Bone marrow (tissue), 2 donors: ENCODE measurements at regions not wholly inside any gene's neighbourhood (a gene's known extent, or its start where the extent isn't known, plus 50 kb on each side); places are given as distances from the start of the nearest gene placed in this dataset.

ENCODE experiments used
- DNase-seq, 2 donors: peaks; one replicate each; lab custom pipeline; 2025; lab: John Stamatoyannopoulos, UW

DNA sequence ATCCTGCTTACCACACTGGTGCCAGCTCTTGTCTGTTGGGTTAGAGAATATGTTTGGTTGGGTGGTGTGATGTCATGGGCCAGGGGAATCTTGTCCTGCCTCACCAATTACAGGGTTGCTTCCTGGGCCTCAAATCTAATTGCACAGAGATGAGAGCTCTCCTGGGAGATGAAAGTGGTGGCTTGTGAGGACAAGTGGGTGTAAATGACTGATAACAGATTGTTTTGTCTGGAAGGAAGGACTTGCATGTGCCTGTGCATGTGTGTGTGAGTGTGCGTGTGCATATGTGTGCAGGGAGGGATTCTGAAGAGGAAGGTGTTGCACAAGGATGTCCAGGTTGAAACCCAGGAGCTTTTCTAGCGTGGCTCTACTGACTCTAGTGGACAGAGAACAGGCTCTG is 271.9 kb downstream of the LOXHD1 start:
- DNase-seq = no peak

DNA sequence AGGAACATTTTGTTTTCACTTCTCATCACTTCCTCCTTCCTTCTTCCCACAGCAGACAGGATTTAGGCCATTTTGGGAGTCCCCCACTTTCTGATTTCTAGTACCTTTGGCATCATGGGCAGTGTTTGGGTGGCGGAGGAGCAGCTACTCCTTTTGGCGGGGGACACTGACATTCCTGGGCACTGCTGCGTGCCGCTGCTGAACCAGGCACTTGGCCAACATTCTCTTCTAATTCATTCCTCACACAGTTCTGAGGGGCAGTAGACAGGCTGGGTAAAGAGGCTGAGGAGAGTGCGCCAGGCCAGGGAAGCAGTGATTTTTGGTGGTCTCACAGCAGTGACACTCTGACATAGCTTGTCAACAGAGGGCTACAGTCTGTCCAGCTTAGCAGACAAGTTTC is 270.2 kb downstream of the LOXHD1 start:
- DNase-seq = no peak

DNA sequence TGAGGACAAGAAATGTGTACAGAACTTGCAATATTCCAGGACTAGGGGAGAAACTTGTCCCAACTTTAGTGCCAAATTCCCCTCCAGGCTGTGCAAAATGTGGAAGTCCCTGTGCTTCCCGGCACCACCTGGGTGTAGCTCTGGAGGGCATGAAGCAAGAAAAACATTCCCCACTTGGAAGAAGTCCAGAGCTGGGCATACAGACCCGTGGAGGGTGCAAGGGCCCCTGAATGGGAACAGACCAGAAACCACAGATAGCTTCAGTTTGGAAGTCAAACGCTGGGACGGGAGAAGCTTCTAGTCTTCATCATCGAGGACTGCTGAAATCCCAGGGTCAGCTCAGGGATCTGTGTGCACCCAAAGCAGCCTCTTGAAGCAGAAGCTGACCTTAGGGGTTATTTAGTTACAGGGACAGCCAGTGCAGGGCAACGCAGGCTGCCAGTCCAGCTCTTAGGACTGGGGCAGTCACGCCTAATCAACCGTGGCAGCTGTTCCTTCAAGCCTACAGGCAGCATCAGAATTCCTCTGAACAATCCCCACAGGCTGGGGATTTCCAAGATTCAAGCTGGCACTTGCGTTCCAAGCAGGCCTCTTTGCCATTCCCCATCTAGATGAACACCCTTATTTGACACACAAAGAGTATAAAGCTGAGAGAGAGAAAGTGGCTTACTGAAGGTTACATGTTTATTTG is 269.4 kb downstream of the LOXHD1 start:
- no peak for DNase-seq

DNA sequence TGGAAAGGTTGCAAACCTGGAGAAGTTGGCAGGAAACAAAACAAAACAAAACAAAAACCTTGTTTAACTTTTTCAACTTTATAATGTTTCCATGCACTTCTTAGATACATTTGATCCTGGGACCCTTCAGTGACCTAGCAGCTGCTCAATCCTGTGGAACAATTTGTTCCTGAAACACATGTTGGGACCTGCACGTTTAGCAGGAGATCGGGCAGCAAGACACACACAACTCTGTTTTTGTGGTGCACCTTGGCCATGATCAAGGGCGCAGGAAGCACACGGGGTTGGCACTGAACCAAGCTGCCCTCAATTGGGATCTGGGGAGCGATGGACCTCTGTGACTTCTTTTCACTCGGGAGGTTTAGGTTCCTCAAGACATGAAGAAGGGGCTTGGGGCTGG is 268.7 kb downstream of the LOXHD1 start:
- DNase-seq = no peak

DNA sequence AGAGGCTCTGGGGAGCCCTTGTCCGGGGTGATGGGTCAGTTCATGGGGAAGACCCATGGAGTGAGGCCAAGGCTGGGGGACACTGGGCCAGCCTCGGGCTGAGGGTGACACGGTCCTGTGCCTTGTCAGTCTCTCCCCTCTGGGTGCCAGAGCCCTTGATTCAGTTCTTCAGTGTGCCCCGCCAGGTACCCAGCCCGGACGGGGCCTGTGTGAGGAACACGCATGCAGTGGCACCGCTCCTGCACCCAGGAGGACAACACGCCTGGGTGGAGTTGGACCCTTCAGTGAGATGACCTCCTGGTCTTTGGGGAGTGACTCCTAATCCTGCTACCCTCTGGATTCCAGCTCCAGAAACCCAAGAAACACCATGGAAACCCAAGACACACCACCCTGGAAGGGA is 264.4 kb downstream of the LOXHD1 start:
- DNase-seq = no peak

DNA sequence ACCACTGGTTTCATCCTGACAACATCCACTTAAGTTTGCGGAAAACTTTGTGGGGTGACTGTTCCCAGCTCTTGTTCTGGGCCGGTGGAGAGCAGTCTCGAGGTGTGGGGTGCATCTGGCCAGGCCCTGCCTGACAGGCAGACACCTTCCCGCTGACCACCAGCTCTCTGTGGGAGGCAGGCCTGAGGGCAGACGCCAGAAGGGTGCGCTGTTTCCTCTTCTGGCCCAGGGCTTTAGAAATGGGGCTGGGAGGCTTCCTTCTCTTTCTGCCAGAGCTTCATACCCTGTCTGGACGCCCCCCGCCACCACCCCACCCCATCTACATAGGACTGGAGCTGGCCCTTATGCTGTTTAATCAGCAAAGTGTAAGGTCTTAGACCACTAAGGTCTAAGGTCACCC is 263.8 kb downstream of the LOXHD1 start:
- DNase-seq = no peak

DNA sequence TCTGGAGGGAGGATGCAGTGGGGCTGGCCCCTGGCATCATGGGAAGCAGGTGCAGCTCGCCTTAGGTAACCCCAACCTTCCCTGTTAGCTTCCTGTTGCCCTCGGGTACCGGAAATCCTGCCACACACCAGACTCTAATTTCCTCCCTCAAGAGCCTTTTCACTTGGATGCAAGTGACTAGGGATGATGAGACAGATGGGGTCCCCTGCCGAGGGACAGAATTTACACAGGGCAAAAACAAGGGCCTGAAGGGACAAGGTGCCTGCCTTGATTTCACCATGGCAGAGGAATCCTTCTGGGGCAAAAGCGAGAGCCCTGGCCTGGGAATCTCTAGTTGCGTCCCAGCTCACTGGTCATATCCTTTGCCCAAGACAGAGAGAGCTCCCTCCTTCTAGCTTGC is 263.1 kb downstream of the LOXHD1 start:
- no peak for DNase-seq

DNA sequence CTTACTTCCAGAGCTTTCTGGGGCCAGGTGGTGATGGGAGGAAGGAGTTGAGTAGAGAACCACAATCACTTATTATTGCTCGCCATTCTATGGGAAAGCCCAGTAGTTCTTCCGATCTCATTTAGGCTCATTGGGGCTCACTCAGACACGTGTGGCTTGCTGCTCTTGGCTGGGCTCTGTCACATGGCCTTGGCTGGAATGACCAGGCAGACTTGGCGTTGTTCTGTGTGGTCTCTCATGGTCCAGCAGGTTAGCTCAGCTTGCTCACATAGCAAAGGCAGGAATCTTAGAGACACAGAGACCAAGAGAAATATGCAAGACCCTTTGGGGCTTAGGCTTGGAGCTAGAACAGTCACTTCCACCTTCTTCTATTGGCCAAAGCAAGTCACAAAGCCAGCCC is 261.2 kb downstream of the LOXHD1 start:
- no peak for DNase-seq

DNA sequence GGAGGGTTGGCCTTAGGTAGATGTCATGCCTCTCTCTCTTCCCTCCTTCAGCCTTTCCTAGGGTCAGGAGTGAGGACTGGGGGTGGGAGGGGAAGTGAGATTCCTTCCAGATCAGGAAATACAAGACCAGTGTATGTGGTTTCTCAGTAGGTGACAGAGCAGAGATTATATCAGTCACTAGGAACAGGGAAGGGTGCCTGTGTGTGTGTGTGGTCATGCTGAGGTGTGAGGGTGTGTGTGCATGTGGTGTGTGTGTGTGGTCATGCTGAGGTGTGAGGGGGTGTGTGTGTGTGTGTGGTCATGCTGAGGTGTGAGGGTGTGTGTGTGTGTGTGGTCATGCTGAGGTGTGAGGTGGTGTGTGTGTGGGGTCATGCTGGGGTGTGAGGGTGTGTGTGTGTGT is 259.8 kb downstream of the LOXHD1 start:
- DNase-seq = no peak

DNA sequence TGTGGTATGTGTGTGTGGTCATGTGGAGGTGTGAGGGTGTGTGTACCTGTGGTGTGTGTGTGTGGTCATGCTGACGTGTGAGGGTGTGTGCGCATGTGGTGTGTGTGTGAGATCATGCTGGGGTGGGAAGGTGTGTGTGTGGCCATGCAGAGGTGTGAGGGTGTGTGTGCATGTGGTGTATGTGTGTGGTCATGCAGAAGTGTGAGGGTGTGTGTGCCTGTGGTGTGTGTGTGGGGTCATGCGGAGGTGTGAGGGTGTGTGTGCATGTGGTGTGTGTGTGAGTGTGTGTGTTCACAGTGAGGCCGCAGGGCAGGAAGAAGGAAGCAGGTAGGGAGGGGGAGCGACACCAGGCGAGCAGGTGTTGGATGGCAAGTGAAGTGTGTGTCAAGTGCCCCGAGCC is 259.0 kb downstream of the LOXHD1 start:
- no peak for DNase-seq

DNA sequence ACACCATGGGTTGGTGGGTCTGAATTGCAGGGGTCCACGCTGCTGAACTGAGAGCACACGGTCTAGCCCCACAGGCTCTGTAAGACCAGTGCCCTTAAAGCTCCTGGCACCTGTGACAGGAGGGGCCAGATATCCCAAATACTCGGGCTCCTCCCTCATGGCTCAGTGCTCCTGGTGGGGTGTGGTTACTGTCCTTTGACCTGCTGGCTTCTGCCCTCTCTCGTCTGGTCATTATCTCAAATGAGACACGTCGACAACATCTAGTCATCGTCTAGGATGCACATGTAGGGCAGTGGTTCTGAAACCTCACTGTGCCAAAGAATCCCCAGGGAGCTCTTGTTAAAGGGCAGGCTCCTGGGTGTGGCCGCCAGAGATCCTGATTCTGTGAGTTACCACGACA is 258.4 kb downstream of the LOXHD1 start:
- DNase-seq = no peak

DNA sequence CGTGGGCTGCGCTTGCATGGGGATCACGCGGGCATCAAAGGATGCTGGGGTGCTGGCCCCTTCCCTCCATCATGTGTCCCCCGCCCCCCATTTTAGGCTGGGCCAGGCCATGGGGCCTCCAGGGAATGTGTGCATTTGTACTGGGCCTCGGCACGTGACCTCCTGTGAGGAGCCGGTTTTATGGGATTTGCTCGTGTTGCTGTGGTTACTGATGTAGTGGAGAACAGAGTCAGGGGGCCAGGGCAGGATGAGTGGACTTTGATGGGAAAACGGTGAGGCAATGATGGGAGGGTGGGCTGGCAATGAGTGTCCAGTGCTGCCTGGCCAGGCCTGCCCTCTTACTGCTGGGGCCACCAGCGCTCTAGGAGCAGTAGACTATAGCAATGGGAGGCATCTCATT is 257.7 kb downstream of the LOXHD1 start:
- DNase-seq = no peak

DNA sequence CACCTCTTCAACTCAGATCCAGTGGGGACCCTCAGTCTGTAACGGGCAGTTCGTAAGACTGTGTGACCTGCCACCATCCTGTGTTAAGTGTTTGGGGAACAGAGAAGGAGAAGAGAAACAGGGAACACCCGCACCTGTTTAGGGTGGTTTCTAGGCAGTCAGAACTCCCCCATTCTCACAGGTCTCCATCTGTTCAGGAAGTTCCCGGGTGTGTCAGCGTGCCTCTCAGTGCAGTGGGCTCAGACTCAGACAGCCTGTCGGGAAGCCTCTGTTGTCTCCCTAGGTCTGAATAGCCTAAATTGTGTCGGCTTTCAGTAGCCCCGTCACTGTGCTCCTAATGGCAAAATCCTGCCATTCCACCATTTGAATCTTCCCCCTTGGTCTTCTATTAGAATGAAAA is 256.6 kb downstream of the LOXHD1 start:
- no peak for DNase-seq

DNA sequence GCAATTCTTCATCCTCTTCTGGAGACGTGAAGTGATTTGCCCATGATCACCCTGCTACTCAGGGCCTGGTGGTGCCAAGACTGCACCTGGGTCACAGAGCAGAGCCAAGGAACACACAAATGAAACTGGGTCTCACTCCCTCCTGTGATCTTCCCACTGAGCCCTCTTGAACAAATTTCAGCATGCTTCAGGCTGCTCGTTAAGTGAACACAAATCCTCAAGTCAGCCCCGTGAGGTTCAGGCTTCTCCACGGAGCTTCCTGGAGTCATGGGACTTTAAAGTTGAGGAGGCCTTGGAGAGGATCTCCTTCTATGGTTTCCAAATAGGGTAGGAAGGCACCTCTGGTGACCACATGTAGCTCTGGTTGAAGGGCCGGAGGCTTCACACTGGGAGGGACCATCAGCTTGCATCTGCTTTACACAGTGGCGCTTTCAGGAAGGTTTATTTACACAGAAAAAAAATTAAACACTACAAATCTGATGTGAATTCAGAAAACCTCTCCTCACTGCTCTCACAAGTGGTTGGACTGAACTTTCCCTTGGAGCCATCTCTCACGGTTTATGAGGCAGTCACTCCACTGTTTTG is 255.4 kb downstream of the LOXHD1 start:
- DNase-seq = no peak

DNA sequence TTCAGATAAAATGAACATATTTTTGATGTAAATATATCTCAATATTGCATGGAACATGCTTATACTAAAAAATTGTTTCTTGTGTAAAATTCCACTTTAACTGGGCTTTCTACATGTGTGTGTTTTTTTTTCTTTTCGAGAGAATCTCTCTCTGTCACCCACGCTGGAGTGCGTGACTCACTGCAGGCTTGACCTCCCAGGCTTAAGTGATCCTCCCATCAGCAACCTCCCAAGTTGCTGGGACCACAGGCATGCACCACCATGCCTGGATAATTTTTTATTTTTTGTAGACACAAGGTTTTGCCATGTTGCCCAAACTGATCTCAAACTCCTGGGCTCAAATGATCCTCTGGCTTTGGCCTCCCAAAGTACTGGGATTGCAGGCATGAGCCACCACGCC is 254.6 kb downstream of the LOXHD1 start:
- DNase-seq = no peak

DNA sequence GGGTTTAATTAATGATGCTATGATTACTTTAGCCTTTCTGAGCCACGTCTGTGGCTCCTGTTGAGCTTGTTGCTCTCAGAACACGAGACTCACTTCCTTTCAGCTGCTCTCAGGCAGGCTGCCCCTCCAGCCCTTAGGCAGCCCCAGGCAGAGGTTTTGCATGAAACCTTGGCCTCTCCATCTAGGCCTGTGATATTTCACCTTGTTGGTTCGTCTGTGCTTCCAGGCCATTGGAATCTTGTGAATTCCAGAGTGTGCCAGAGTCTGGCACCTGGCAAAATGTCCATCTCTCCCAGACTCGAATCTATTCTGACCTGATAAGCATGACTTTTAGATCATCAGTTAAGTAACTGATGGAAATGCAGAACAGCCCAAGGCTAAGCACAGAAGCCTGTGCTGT is 254.1 kb downstream of the LOXHD1 start:
- DNase-seq = no peak

DNA sequence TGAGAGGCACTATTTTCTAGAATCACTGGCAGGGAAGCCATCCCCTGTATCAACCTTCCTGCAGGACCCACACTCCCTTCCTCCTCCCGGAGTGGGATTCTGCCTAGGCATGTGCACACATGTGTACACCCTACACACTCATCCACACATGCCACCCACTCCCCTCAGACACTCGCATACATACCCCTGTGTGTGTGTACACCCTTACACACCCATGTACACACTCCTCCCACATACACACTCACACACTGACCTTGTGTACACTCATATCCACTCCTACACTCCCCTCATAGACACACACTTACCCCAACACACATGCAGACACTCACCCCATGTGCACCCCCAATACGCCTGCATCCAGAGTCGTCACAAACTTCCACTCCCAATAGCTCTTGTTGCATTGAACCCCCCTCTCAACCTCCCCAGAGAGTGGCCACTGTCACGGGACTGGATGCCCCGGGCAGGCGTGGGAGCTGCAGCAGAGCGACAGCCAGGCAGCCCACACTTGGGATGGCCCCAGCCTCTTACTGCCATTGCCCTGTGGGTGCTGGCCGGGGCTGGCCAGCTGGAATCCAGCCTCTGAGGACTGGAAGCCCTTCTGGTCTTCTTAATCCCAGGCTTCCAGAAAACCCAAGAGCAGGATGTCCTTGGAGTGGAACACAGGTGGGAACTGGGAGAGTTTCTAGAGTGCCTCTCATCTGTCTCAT is 251.0 kb downstream of the LOXHD1 start:
- DNase-seq = no peak

DNA sequence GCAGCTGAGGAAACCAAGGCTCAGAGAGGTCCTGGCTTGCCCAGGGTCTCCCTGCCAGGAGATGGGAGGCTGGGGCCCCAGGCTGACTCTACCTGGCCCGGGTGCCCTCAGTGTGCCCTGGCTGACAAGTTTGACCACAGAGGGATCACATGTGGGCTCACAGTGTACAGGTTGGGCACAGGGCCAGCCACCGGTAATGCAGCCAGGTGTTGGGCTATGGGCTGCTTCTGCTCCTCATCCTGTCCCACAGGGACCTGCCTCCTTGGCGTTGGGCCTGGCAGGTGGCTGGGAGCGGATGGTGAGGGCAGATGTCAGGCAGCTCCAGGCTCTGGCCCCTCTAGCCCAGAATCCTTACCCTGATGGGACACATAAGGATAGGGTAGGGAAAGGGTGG is 250.5 kb downstream of the LOXHD1 start:
- no peak for DNase-seq

DNA sequence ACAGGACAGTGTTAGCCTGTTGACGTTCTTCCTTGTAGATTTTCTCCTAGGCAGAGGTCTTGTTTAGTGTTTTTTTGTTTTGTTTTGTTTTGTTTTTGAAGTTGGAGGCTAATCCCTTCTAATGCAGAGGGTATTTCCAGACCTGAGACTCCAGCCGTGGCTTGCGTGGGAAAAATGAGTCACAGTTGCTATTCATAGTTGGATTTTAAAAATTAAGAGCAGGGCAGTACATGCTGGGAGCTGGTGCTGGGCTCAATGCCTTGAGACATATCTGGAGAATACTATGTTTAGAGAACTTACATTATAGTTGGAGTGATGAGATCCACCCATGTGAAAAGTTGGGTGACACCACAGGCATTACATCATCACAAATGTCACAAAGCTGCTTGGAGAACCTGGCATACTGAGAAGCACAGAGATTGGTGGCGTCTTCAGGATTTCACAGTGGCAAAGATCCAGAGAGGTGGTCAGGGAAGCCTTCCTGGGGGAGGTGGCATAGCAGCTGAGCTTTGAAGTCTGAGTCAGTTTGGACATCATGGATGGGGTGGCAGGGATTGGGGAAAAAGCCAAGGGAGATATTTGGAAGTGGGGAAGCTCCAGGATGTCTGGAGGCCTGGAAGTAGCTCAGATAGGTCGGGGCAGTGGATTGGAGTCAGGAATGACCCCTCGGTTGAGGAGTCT is 249.4 kb downstream of the LOXHD1 start:
- DNase-seq = no peak

DNA sequence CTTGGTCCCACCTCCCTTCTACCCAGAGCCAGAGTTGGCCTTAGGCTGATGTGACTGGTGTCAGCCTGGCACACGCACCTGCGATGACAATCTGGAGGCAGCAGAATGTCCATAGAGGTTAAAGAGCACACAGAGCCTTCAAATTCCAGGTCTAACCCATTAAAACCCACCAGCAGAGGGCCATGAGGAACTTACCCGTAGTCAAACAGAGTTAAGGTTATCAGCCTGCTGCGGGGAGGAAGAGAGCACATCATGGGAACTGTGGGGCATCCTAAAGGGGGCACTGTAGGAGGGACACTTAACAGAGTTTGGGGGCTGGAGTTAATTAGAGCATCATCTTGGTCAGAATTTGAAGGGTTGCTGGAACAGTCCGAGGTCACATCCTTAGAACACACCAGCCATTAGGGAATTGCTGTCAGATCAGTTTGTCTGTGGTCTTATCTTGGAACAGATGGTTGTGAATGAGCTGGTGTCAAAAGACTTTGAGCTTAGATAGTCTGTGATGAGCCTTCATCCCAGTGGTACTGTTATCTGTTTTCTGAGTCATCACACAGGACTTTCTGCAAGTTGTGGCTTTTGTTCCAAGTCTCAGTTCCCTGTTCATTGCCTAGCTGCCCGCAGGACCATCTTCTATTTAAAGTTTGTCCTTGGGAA is 248.6 kb downstream of the LOXHD1 start:
- no peak for DNase-seq

DNA sequence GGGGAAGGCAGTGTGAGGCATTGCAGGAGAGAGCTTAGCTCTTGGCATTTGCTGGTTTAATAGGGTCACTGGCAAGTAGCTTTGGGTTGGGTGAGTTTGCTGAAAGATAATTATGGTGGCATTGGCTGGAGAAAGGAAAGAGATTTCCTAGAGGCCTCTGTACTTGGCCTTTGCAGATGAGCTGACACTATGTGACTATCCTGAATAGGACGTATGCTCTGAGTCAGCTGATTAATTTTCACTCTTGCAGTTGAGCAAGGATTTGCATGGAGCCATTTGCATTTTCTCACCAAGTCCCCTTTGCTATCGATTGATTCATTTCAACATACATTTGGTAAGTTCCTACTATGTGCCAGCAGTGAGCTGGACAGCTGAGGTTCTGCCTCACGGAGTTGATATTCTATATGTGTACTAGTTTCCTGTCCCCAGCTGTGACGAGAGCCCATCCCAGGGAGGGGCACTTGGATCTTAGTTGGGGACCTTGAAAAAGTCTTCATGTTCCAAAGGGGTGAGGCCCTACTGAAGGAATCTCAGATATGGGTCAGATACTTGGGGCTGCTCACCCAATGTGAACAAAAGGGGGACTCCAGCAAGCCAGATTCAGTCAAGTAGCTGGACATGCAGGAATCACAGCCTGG is 245.7 kb downstream of the LOXHD1 start:
- no peak for DNase-seq
